ENCODE measurements at regions not wholly inside any gene's neighbourhood (a gene's known extent, or its start where the extent isn't known, plus 50 kb on each side); places are given as distances from the start of the nearest gene placed in this dataset.

GRCh38 chr12:25833657-25834056 lies 124.8 kb upstream of the RASSF8 start:
- no peak overlapping the region for H3K9ac ChIP-seq (ENCODE audit: insufficient read depth, low read length)
- H3K79me2 ChIP-seq (ENCODE audit: control insufficient read depth, insufficient read depth, low read length): no peaks in the 10 kb centered on the region
- no peak overlapping the region for H2AFZ ChIP-seq (ENCODE audit: low read length)
- no peaks in the 10 kb centered on the region for H3K9me3 ChIP-seq (ENCODE audit: control insufficient read depth, insufficient read depth, low read depth, low read length)
- TF ChIP-seq CTCF (conservative IDR thresholded peaks at IDR 0.05 in 1 of 2, IDR thresholded peaks at IDR 0.05 in 1 of 2; ENCODE audit: low read depth in 1 of 2, low read length in 2 of 2) (no peak), EZH2 (IDR thresholded peaks at IDR 0.05; ENCODE audit: low read length, missing control alignments) (no peak)
- no peak overlapping the region for H3K4me2 ChIP-seq (ENCODE audit: extremely low read depth, insufficient read depth, low read length)
- H3K27me3 ChIP-seq (ENCODE audit: control insufficient read depth, insufficient read depth, low read length): no peaks in the 10 kb centered on the region
- no peak overlapping the region for H3K27ac ChIP-seq (ENCODE audit: insufficient read depth, low read length)
- H3K4me3 ChIP-seq (replicated peaks in 1 of 4; ENCODE audit: control extremely low read depth in 1 of 4, insufficient read depth in 1 of 4, low read depth in 3 of 4, low read length in 4 of 4): no peak overlapping the region
- no peaks in the 10 kb centered on the region for H4K20me1 ChIP-seq (ENCODE audit: control insufficient read depth, extremely low read depth, insufficient read depth, low read length)
- peak in 1 of 2 donors; percentile 39 for DNase-seq (ENCODE audit: low read depth in 2 of 2)
- peaks cover 10% of the 10 kb centered on the region for H3K4me1 ChIP-seq (ENCODE audit: control insufficient read depth, extremely low read depth, insufficient read depth, low read length)
- H3K36me3 ChIP-seq (ENCODE audit: control insufficient read depth, insufficient read depth, low read length): no peaks in the 10 kb centered on the region

DNA sequence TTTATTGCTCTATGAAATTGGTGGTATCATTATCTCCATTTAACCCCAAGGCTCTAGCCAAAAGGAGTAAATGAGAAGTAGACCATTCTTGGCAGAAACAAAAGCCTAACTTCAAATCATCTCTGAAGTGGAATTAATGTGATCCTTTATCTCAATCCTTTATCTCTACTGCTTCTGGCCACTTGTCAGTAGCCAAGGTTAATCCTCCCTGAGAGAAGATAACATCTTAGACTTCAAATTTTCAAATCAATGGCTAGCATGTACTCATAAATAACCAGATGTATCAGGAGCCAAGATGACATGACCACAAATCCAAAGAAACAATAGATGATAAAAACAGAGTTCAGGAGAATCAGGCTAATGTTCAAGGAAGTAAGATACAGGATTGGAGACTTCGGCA lies 123.1 kb upstream of the RASSF8 start:
- Histone ChIP-seq H3K4me1 (ENCODE audit: control insufficient read depth, extremely low read depth, insufficient read depth, low read length) (no peaks in the 10 kb centered on the region), H4K20me1 (ENCODE audit: control insufficient read depth, extremely low read depth, insufficient read depth, low read length) (no peaks in the 10 kb centered on the region), H3K36me3 (ENCODE audit: control insufficient read depth, insufficient read depth, low read length) (no peaks in the 10 kb centered on the region), H2AFZ (ENCODE audit: low read length) (no peak overlapping the region), H3K9ac (ENCODE audit: insufficient read depth, low read length) (no peak overlapping the region), H3K27me3 (ENCODE audit: control insufficient read depth, insufficient read depth, low read length) (no peaks in the 10 kb centered on the region), H3K79me2 (ENCODE audit: control insufficient read depth, insufficient read depth, low read length) (no peaks in the 10 kb centered on the region), H3K9me3 (ENCODE audit: control insufficient read depth, insufficient read depth, low read depth, low read length) (no peaks in the 10 kb centered on the region), H3K27ac (ENCODE audit: insufficient read depth, low read length) (no peak overlapping the region), H3K4me2 (ENCODE audit: extremely low read depth, insufficient read depth, low read length) (no peak overlapping the region), H3K4me3 (replicated peaks in 1 of 4; ENCODE audit: control extremely low read depth in 1 of 4, insufficient read depth in 1 of 4, low read depth in 3 of 4, low read length in 4 of 4) (no peak overlapping the region)
- DNase-seq (ENCODE audit: low read depth in 2 of 2): peak in 1 of 2 donors; percentile 29
- no peak for TF ChIP-seq CTCF (conservative IDR thresholded peaks at IDR 0.05 in 1 of 2, IDR thresholded peaks at IDR 0.05 in 1 of 2; ENCODE audit: low read depth in 1 of 2, low read length in 2 of 2)
- no peak for TF ChIP-seq EZH2 (IDR thresholded peaks at IDR 0.05; ENCODE audit: low read length, missing control alignments)

GRCh38 chr12:25838007-25838406 lies 120.5 kb upstream of the RASSF8 start:
- H3K4me2 ChIP-seq (ENCODE audit: extremely low read depth, insufficient read depth, low read length): no peak overlapping the region
- no peaks in the 10 kb centered on the region for H3K36me3 ChIP-seq (ENCODE audit: control insufficient read depth, insufficient read depth, low read length)
- no peak for DNase-seq (ENCODE audit: low read depth in 2 of 2)
- no peaks in the 10 kb centered on the region for H3K9me3 ChIP-seq (ENCODE audit: control insufficient read depth, insufficient read depth, low read depth, low read length)
- H3K4me3 ChIP-seq (replicated peaks in 1 of 4; ENCODE audit: control extremely low read depth in 1 of 4, insufficient read depth in 1 of 4, low read depth in 3 of 4, low read length in 4 of 4): no peak overlapping the region
- peaks cover 3% of the 10 kb centered on the region for H3K4me1 ChIP-seq (ENCODE audit: control insufficient read depth, extremely low read depth, insufficient read depth, low read length)
- H3K27ac ChIP-seq (ENCODE audit: insufficient read depth, low read length): no peak overlapping the region
- no peaks in the 10 kb centered on the region for H3K79me2 ChIP-seq (ENCODE audit: control insufficient read depth, insufficient read depth, low read length)
- TF ChIP-seq CTCF (conservative IDR thresholded peaks at IDR 0.05 in 1 of 2, IDR thresholded peaks at IDR 0.05 in 1 of 2; ENCODE audit: low read depth in 1 of 2, low read length in 2 of 2) (no peak), EZH2 (IDR thresholded peaks at IDR 0.05; ENCODE audit: low read length, missing control alignments) (no peak)
- H4K20me1 ChIP-seq (ENCODE audit: control insufficient read depth, extremely low read depth, insufficient read depth, low read length): no peaks in the 10 kb centered on the region
- H2AFZ ChIP-seq (ENCODE audit: low read length): no peak overlapping the region
- no peak overlapping the region for H3K9ac ChIP-seq (ENCODE audit: insufficient read depth, low read length)
- H3K27me3 ChIP-seq (ENCODE audit: control insufficient read depth, insufficient read depth, low read length): no peaks in the 10 kb centered on the region

All from fibroblast of lung (primary cell).